ENCODE measurements at regions not wholly inside any gene's neighbourhood (a gene's known extent, or its start where the extent isn't known, plus 50 kb on each side); places are given as distances from the start of the nearest gene placed in this dataset.
"Not testable (repeated sequence)": the region's sequence is repeated elsewhere in the genome, so short reads cannot be mapped to it uniquely, and the experiment has no call there.

DNA sequence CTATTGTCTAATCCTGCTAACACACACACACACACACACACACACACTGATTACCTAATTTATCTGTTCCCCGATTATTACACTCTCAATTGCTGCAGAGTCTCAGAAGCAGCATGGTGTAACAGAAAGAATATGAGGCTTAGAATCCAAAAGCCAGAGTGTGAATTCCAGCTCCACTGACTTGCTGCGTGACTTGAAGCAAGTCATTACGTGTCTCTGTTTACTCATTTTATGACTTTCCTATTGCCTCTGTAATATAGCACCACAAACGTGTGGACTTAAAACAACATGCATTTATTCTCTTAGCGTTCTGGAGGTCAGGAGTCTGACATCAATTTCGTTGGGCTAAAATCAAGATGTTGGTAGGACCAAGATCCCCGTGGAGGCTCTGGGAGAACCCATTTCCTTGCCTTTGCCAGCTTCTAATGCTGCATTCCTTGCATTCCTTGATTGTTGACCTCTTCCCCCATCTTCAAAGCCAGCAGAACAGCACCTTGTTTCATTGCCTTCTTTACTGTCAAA is 55.9 kb upstream of the ATP5PO start:
- no peak for DNase-seq

DNA sequence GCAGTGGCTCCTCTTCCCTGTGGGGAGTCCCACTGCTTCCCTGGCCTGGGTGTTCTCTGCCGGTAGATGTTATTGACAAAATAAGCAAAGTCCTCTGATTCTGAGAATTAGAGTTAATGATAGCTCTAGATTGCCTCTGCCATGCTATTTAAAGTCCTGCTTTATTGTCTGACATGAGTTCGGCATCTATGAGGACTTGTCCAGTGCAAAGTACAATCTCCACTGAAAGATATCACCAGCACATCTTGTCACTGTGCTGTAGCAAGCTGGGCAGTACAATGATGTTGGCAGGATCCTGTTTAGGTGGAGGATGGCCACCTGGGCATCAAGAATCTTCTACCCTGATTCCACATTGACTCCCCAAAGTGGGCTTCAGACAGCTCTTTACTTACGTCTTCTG is 54.0 kb upstream of the ATP5PO start:
- DNase-seq = no peak

DNA sequence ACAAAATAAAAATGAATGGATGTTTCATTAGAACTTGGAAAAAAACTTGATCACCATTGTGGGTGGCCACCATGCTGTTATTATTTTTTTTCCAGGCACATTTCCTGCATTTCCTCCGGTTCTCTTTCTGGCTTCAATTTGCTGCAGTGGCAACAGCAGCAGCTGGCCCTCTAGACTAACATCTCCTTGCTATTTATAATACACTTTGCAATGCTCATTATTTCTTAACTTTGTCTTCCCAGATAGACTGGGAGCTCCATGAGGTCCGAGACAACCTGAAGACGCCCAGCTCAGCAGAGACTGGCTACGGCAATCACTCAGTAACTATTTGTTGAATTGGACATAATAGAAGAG is 53.4 kb upstream of the ATP5PO start:
- no peak for DNase-seq

DNA sequence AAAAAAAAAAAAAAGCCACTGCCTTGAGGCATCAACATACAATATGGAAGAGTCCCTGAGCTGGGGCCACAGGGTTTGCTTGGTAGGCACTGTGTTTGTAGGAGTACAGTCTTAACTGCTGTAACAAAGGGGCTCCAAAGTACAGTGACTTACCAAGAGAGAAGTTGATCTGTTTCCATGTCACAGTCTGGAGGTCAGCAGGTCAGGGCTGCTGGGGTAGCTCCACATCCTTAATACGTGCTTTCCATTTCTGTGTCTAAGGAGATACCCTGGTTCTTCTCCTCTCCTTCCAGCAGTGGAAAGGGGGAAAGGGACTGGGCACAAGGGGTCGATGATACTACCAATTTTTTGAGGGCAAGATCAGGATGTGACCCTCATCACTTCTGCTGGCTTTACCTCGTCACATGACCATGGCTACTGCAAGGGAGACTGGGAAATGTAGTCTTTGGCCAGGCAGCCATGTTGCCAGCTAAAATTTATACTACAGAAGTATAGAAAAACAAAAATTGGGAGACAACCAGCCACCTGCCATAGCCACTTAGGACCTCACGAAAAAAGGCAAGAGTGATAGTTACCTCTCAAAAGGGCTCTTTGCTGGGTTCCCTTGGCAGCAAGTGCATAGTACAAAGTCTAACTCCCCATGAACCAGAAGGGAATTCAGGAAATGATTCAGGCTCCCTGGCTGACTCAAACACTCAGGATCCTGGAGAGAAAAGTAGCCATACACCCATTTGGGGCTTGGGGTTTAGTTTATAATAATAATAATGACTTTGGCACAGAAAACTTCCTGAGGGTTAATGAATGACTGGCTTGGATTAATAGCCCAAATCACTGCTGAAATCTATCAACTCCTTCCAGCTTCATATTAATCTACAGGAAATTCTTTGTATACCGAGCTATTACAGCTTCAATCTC is 52.7 kb upstream of the ATP5PO start:
- no peak for DNase-seq

DNA sequence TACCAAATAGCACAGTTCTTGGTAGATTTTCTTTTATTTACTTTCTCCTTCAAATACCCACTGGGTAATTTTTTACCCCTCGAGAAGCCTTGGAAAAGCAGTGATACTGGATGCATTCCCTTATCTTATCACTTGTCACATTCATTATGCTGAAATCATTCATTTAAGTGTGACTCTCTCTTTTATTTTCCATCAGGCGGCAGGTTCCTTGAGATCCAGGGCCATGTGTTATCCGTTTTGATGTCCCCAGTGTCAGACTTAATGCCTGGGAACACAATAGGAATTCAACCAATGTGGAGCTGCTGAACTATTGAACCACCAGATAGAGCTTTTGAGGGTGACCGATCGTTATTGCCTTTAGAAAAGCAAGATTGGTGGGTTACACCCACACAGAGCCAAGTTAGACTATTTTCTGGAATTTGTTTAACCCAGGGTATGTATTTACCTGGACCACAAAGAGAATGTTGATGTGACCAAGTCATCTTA is 51.5 kb upstream of the ATP5PO start:
- no peak for DNase-seq

DNA sequence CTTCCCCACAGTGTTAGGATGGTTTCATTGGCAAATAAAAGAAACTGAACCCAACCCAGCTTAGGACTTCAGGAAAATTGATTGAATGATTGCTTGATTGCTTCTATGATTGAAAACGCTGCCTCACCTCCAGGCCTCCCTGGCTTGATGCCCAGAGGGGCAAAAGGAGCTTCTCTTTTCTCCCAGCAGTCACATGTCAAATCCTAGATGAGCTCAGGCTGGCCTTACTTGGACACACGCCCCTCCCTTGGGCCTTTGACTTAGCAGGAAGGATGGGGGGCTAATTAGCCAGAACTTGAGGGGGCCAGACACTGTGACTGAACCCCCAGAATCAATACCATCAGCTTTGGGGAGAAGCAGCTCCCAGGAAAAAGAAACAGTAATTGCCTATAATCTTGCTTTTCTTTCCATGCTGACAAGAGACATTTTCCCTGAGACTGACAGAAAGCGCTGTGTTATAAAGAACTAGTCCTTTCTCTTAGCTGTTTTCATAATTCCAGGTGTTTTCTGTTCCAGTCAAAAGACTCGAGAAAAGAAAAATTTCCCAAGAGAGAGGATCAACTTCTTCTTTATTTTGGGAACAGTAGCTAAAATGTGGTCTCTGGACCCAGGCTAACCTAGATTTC is 50.8 kb upstream of the ATP5PO start:
- DNase-seq = no peak

DNA sequence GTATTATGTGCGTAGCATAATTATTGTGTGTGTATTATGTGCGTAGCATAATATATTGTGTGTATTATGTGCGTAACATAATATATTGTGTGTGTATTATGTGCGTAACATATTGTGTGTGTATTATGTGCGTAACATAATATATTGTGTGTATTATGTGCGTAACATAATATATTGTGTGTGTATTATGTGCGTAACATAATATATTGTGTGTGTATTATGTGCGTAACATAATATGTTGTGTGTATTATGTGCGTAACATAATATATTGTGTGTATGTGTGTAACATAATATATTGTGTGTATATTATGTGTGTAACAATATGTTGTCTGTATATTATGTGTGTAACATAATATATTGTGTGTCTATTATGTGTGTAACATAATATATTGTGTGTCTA is 50.1 kb upstream of the ATP5PO start:
- not testable (repeated sequence) for DNase-seq
